HG02798 (cell line): ENCODE measurements at regions not wholly inside any gene's neighbourhood (a gene's known extent, or its start where the extent isn't known, plus 50 kb on each side); places are given as distances from the start of the nearest gene placed in this dataset.

Source experiments
- ATAC-seq: cut with Tn5 transposase; IDR thresholded peaks from one replicate; pipeline ENCODE4 v1.9.1; 2021; ENCODE audit warnings: mild to moderate bottlenecking; ENCODE audit not compliant: unreplicated experiment, poor library complexity

DNA sequence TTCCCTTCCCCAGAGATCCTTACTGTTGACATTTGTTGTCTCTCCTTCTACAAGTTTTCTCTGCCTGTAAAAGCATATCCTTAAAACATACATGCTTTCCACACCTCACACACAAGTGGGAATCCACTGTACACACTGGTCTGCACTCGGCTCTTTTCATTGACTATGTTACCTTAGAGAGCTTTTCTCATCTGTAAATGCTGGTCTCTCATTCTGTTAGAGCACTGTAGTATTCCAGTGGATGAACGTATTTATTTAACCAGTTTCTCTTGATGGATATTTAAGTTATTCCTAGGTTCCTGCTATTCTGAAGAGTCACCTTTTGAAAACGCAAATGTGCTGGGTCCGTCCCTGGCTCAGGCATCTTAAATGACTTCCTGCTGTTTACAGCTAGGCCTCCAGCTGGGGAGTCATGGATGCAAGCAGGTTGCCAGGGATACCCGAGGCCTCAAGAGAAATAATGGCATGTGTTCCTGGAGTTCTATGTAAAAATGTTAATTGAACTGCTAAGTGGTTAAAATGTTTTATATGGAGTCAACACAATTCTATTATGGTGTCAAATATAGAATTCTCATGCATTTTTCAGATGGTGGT, 61.1 kb upstream of the TGM3 start:
- ATAC-seq, result no peak

DNA sequence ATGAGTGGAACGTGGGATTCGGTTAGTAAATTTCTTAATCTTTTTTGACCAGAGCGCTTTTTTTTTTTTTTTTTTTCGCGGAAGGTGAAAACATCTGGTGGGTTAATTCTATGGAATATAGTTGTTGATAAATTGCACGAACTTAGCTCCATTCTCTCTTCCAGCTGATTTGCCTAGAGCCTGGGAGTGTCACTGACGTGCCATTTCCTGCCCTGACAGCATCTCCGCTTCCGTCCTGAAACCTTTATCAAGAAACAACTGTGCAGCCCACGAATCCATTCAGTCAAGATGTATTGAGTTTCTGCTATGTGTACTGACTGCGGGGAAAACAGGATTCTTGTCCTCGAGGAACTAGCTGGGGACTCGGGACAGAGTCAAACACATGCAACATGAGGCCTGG, 59.5 kb upstream of the TGM3 start:
- ATAC-seq, result no peak

DNA sequence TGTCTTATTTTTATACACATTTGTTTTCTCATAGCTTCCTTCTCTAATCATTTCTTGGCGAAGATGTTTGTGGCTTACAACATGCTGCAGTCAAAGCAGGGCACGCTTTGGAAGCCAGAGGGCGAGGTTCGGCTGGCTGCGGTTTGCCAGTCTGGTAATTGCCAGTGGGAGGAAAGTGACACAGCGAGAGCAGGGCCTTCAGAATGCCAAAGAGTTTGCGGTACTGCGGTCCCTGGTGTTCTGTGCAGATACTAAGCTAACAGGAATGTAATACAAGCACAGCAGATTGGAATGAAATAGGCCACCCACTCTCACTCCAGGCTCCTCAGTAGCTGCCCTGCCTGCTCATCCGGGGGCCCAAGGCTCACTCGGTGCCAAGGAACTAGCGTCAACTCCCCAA, 58.7 kb upstream of the TGM3 start:
- no peak for ATAC-seq

DNA sequence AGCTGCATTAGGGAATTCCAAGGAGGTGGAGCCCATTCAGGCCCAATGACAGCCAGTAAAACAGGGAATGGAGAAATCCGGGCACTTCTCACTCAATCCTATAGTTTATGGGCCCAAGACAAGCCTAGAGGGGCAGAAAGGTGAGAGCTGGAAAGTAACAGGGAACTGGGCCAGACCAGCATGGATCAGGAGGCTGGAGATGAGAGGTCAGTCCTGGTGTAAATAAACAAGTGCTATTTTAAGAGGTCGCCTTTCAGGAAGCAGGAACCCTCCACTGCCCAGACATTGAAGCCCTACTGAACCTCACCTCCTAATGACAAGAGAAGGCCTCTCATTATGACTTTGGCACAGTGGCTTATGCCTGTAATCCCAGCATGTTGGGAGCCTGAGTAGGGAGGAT, 57.2 kb upstream of the TGM3 start:
- ATAC-seq, result no peak

DNA sequence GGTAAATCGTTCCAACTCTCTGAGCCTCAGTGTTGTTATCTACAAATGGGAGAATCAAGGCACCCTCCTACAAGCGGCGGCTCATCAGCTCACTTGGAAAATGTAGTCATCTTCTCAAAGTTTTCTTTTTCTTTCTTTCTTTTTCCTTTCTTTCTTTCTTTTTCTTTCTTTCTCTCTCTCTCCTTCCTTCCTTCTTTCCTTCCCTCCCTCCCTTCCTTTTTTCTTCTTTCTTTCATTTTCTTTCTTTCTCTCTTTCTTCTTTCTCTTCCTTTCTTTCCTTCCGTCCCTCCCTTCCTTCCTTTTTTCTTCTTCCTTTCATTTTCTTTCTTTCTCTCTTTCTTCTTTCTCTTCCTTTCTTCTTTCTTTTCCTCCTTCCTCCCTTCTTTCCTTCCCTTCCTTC, 55.0 kb upstream of the TGM3 start:
- ATAC-seq, result no peak

DNA sequence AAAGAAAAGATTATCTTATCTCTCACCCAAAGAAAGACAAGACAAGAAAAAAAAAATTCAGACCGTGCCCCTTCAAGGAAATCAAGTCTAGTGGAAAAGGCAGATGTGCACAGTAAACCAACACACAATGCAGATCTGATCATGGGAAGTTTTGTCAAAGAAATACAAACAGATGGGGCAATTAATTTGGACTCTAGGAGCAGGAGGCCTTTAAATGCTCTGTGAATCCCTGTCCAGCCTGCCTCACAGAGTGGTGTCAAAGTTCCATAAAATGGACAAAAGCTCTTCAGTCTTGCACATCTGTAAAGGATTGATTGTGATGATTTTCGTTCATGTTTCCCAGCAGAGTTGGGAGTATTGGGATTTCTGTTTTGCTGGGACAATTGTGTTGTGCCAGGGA, 53.1 kb upstream of the TGM3 start:
- ATAC-seq, result no peak

DNA sequence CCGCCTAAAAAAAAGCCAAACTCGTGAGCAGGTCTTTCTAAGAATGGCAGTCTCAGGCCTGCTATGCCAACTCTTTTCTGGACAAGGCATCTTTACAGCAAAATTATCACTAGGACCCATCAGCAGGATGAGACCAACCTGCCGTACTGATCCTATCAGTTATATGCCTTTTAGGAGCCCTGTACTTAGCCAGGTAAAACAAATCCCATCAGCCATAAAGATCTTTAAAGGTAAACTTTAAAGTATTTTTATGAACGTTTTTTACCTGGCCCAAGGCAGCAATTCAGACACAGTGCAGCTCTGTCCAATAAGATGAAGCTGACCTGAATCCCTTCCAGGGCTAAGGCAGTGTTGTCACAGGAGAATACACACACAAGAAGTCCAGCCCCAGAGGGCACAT, 51.3 kb upstream of the TGM3 start:
- ATAC-seq, result no peak

DNA sequence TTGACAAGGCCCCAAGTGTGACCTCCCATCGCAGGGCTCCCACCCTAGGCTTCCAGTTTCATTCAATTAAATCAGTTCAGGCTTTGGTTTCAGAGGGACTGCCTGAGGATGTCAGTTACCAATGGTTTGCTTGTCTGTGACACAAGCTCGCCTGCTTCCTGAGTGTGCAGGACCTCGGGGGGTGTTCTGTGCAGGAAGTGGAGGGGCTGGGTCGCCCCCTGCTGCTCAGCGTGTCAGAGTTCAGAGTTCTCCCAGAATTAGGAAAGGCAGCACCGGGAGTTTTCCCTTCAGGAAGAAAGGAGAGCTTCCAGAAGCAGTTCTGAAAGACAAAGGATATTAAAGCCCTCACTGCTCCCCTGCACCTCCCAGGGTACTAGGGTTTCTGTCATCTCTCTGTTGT, 50.8 kb upstream of the TGM3 start:
- ATAC-seq, result no peak

DNA sequence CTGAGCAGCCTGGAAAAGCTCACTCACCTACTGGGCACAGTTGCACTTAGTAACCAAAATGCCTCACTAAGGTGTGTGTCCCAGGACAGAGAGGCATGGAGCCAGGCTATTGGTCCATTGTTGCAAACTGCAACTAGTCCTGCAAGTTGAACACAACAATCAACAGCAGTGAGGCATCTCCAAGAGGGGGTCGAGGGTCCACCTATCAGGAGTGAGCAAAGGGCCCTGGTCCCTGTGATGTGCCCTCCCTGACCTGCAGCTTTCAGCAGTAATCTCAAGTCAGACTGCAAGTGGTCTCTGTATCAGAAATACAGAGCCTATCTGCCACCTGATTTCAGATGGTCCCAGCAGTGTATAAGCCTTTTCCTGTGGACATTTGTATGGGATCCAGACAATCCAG, 50.2 kb upstream of the TGM3 start:
- no peak for ATAC-seq
